Liver (tissue), 8 donors: ENCODE measurements at regions not wholly inside any gene's neighbourhood (a gene's known extent, or its start where the extent isn't known, plus 50 kb on each side); places are given as distances from the start of the nearest gene placed in this dataset.

Experiments used
- DNase-seq: peaks from one replicate; pipeline ENCODE4 v3.0.0-alpha.2; 2017; ENCODE audit warnings: low spot score
- H3K27ac ChIP-seq, 2 donors: one replicate each; pipeline ENCODE4 v1.7.0; 2013; ENCODE audit warnings: inconsistent platforms in 2 of 2, low read length in 2 of 2, control low read depth in 1 of 2, low read depth in 1 of 2, mild to moderate bottlenecking in 1 of 2
- H3K27me3 ChIP-seq, 4 donors: one replicate each; pipeline versions ENCODE4 v1.6.1 to v1.7.0; 2013; ENCODE audit warnings: low read length in 3 of 4, inconsistent platforms in 1 of 4, mild to moderate bottlenecking in 1 of 4, moderate library complexity in 1 of 4; ENCODE audit not compliant: control insufficient read depth in 4 of 4, insufficient read depth in 4 of 4
- H3K36me3 ChIP-seq, 4 donors: one replicate each; pipeline versions ENCODE4 v1.6.1 to v1.7.0; 2013; ENCODE audit warnings: low read length in 3 of 4, mild to moderate bottlenecking in 3 of 4, low read depth in 1 of 4, moderate library complexity in 1 of 4; ENCODE audit not compliant: control insufficient read depth in 4 of 4, insufficient read depth in 3 of 4
- H3K4me1 ChIP-seq, 4 donors: one replicate each; pipeline versions ENCODE4 v1.6.1 to v1.7.0; 2013; ENCODE audit warnings: low read length in 3 of 4, mild to moderate bottlenecking in 3 of 4, moderate library complexity in 1 of 4; ENCODE audit not compliant: control insufficient read depth in 4 of 4, insufficient read depth in 4 of 4
- H3K4me3 ChIP-seq, 3 donors: one replicate each; pipeline versions ENCODE4 v1.6.1 to v1.7.0; 2013; ENCODE audit warnings: low read length in 3 of 3, control low read depth in 1 of 3, low read depth in 1 of 3, mild to moderate bottlenecking in 1 of 3
- H3K9ac ChIP-seq, 2 donors: one replicate each; pipeline ENCODE4 v1.7.0; 2013; ENCODE audit warnings: low read length in 2 of 2, mild to moderate bottlenecking in 2 of 2, moderate library complexity in 2 of 2, control low read depth in 1 of 2, low read depth in 1 of 2
- H3K9me3 ChIP-seq, 4 donors: one replicate each; pipeline versions ENCODE4 v1.6.1 to v1.7.0; 2013; ENCODE audit warnings: low read length in 3 of 4; ENCODE audit not compliant: control insufficient read depth in 4 of 4
- FOXA1 ChIP-seq: IDR thresholded peaks from 2 replicates; pipeline ENCODE4 v1.6.1; 2016; ENCODE audit warnings: antibody characterized with exemption
- GABPA ChIP-seq, 2 donors: IDR thresholded peaks in 1 of 2; conservative IDR thresholded peaks in 1 of 2; 2 replicates each; pipeline ENCODE4 v1.6.1; 2016; ENCODE audit warnings: antibody characterized with exemption in 2 of 2, mild to moderate bottlenecking in 1 of 2, moderate library complexity in 1 of 2
- HNF4A ChIP-seq, 2 donors: conservative IDR thresholded peaks; 2 replicates each; pipeline ENCODE4 v1.6.1; 2016; ENCODE audit warnings: antibody characterized with exemption in 2 of 2, mild to moderate bottlenecking in 2 of 2
- JUND ChIP-seq, 2 donors: IDR thresholded peaks; 2 replicates each; pipeline ENCODE4 v1.6.1; 2016; ENCODE audit warnings: antibody characterized with exemption in 2 of 2
- NR2F2 ChIP-seq: IDR thresholded peaks from 2 replicates; pipeline ENCODE4 v1.6.1; 2016; ENCODE audit warnings: antibody characterized with exemption
- RAD21 ChIP-seq, 2 donors: IDR thresholded peaks; 2 replicates each; pipeline ENCODE4 v1.6.1; 2016; ENCODE audit warnings: antibody characterized with exemption in 2 of 2, mild to moderate bottlenecking in 2 of 2
- RXRA ChIP-seq, 2 donors: IDR thresholded peaks; 2 replicates each; pipeline ENCODE4 v1.6.1; 2017 to 2018; ENCODE audit warnings: antibody characterized with exemption in 2 of 2, mild to moderate bottlenecking in 1 of 2
- SP1 ChIP-seq: IDR thresholded peaks from 2 replicates; pipeline ENCODE4 v1.6.1; 2018; ENCODE audit warnings: antibody characterized with exemption, mild to moderate bottlenecking
- TAF1 ChIP-seq: conservative IDR thresholded peaks from 2 replicates; pipeline ENCODE4 v1.6.1; 2016; ENCODE audit warnings: antibody characterized with exemption, mild to moderate bottlenecking
- YY1 ChIP-seq: IDR thresholded peaks from 2 replicates; pipeline ENCODE4 v1.6.1; 2016; ENCODE audit warnings: antibody characterized with exemption, mild to moderate bottlenecking
- WGBS: extraction: QIAGEN DNeasy Blood & Tissue Kit; methylation state at CpG from one replicate; pipeline ENCODE4 v1.1.7; 2013; 5-methylcytosine and 5-hydroxymethylcytosine counted together
- TF ChIP-seq, protein P1 (sequence below): IDR thresholded peaks from 2 replicates; pipeline ENCODE4 v1.6.1; 2016; ENCODE audit warnings: antibody characterized with exemption
- TF ChIP-seq, protein P2 (sequence below): IDR thresholded peaks from 2 replicates; pipeline ENCODE4 v1.6.1; 2016; ENCODE audit warnings: antibody characterized with exemption, mild to moderate bottlenecking
- TF ChIP-seq, protein P3 (sequence below): IDR thresholded peaks from 2 replicates; pipeline ENCODE4 v1.6.1; 2016; ENCODE audit warnings: antibody characterized with exemption
- TF ChIP-seq, protein P4 (sequence below): IDR thresholded peaks from 2 replicates; pipeline ENCODE4 v1.6.1; 2016; ENCODE audit warnings: antibody characterized with exemption
- TF ChIP-seq, protein P5 (sequence below): fragments of 150-350 bp; IDR thresholded peaks from 2 replicates; pipeline ENCODE4 v1.5.1; 2017; ENCODE audit warnings: improper control_type of control experiment, low read depth, low read length; ENCODE audit not compliant: missing input control
- donor health status: healthy.
- donor health status: healthy.
- donor health status: healthy.
- donor health status: healthy.
- donor health status: healthy.

DNA sequence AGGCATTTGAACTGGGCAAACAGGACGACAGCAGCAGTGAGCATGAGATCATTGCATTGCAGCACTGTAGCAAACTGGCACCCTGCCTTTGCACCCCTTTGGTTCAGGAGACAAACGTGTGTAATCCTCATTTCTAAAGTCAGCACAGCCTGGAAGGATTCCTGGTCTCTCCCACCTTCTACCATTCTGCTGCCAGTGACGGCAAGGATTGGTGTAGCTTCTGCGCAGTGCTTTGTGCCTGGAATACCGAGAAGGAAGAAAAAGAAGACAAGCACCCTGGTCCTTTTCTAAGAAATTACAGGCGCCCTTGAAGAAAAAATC is 805.3 kb downstream of the USP25 start:
- H3K4me1 ChIP-seq: peaks cover 0 to 15% (median 12%) of the 10 kb centered on the region in 4 donors
- no peaks in the 10 kb centered on the region for H3K9me3 ChIP-seq
- WGBS: 16% methylated on average over 6 of the region's 6 CpGs
- TF ChIP-seq, protein P1, sequence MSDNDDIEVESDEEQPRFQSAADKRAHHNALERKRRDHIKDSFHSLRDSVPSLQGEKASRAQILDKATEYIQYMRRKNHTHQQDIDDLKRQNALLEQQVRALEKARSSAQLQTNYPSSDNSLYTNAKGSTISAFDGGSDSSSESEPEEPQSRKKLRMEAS: no peak
- TF ChIP-seq RAD21 (IDR thresholded peaks at IDR 0.05) (no peak), YY1 (no peak), JUND (IDR thresholded peaks at IDR 0.05) (peak; percentile 77 to 88), HNF4A (conservative IDR thresholded peaks at IDR 0.05) (peak in 1 of 2 donors; percentile 45), FOXA1 (peak; percentile 23), SP1 (no peak), RXRA (IDR thresholded peaks at IDR 0.05) (no peak), TAF1 (peak; percentile 91)
- TF ChIP-seq, protein P2, sequence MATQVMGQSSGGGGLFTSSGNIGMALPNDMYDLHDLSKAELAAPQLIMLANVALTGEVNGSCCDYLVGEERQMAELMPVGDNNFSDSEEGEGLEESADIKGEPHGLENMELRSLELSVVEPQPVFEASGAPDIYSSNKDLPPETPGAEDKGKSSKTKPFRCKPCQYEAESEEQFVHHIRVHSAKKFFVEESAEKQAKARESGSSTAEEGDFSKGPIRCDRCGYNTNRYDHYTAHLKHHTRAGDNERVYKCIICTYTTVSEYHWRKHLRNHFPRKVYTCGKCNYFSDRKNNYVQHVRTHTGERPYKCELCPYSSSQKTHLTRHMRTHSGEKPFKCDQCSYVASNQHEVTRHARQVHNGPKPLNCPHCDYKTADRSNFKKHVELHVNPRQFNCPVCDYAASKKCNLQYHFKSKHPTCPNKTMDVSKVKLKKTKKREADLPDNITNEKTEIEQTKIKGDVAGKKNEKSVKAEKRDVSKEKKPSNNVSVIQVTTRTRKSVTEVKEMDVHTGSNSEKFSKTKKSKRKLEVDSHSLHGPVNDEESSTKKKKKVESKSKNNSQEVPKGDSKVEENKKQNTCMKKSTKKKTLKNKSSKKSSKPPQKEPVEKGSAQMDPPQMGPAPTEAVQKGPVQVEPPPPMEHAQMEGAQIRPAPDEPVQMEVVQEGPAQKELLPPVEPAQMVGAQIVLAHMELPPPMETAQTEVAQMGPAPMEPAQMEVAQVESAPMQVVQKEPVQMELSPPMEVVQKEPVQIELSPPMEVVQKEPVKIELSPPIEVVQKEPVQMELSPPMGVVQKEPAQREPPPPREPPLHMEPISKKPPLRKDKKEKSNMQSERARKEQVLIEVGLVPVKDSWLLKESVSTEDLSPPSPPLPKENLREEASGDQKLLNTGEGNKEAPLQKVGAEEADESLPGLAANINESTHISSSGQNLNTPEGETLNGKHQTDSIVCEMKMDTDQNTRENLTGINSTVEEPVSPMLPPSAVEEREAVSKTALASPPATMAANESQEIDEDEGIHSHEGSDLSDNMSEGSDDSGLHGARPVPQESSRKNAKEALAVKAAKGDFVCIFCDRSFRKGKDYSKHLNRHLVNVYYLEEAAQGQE: peak; percentile 90
- TF ChIP-seq, protein P3, sequence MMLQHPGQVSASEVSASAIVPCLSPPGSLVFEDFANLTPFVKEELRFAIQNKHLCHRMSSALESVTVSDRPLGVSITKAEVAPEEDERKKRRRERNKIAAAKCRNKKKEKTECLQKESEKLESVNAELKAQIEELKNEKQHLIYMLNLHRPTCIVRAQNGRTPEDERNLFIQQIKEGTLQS: no peak
- peak overlapping the region; percentile 88 to 93 for H3K9ac ChIP-seq
- H3K36me3 ChIP-seq: peaks cover 0 to 1% (median 0%) of the 10 kb centered on the region in 4 donors
- H3K4me3 ChIP-seq: peak overlapping the region; percentile 3 to 13 (median 8)
- no peaks in the 10 kb centered on the region for H3K27me3 ChIP-seq
- peak overlapping the region; percentile 70 to 81 for H3K27ac ChIP-seq
- DNase-seq: no peak

DNA sequence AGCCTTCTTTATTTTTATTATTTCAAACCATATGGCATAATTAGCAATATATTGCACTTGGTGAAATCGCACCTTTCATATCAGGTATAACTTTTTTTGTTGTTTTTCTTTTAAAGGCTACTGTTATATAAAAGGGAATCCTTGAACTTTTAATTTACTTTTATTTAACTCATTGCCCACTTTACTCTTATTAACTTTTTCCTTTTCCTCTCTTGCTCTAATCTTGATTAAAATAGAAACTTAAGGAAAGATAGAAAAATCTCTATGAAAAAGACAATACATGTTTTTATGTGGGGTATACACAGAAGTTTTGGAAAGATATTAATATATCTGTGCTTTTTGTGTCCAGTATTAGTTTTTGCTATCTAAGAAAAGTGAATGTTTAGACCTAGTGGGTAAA is 805.8 kb downstream of the USP25 start:
- 24% methylated on average over 1 of the region's 1 CpG for WGBS
- no peak for DNase-seq
- Histone ChIP-seq H3K9me3 (no peaks in the 10 kb centered on the region), H3K9ac (peak overlapping the region; percentile 88 to 93), H3K4me1 (peaks cover 0 to 15% (median 12%) of the 10 kb centered on the region in 4 donors), H3K36me3 (peaks cover 0 to 4% (median 0%) of the 10 kb centered on the region in 4 donors), H3K27me3 (no peaks in the 10 kb centered on the region), H3K27ac (peak overlapping the region; percentile 70 to 81), H3K4me3 (peak overlapping the region in 2 of 3 donors; percentile 8 to 13)
- TF ChIP-seq, protein P4, sequence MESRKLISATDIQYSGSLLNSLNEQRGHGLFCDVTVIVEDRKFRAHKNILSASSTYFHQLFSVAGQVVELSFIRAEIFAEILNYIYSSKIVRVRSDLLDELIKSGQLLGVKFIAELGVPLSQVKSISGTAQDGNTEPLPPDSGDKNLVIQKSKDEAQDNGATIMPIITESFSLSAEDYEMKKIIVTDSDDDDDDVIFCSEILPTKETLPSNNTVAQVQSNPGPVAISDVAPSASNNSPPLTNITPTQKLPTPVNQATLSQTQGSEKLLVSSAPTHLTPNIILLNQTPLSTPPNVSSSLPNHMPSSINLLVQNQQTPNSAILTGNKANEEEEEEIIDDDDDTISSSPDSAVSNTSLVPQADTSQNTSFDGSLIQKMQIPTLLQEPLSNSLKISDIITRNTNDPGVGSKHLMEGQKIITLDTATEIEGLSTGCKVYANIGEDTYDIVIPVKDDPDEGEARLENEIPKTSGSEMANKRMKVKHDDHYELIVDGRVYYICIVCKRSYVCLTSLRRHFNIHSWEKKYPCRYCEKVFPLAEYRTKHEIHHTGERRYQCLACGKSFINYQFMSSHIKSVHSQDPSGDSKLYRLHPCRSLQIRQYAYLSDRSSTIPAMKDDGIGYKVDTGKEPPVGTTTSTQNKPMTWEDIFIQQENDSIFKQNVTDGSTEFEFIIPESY: no peak
- no peak for TF ChIP-seq YY1

DNA sequence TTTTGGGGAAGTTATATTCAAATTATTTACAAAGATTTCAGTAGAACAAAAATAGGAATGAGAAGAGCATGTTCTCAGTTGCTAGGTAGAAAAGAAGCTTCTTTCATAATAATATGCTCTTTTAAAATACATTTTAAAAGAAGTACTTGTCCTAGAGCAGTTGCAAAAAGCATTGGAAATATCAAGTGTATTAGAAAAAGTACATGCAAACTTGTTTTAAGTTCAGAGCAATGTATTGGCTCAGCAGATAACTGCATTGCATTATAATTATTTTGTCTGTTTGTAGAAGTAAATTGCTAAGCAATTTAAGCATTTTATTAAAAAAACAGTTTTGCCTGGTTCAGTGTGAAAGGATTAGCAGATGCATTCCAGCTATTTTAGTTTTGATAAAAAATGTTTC is 806.4 kb downstream of the USP25 start:
- Histone ChIP-seq H3K4me1 (peaks cover 0 to 15% (median 12%) of the 10 kb centered on the region in 4 donors), H3K9ac (peak overlapping the region; percentile 88 to 93), H3K4me3 (peak overlapping the region in 2 of 3 donors; percentile 24 to 59), H3K27ac (peak overlapping the region; percentile 70 to 81), H3K27me3 (no peaks in the 10 kb centered on the region), H3K9me3 (no peaks in the 10 kb centered on the region), H3K36me3 (peaks cover 0 to 4% (median 0%) of the 10 kb centered on the region in 4 donors)
- no peak for DNase-seq
- no peak for TF ChIP-seq RXRA (IDR thresholded peaks at IDR 0.05)
- no peak for TF ChIP-seq JUND (IDR thresholded peaks at IDR 0.05)
- TF ChIP-seq, protein P2: no peak
- TF ChIP-seq, protein P1: no peak
- no peak for TF ChIP-seq GABPA (IDR thresholded peaks at IDR 0.05 in 1 of 2, conservative IDR thresholded peaks at IDR 0.05 in 1 of 2)
- TF ChIP-seq FOXA1: no peak
- TF ChIP-seq RAD21 (IDR thresholded peaks at IDR 0.05): no peak
- TF ChIP-seq, protein P5, sequence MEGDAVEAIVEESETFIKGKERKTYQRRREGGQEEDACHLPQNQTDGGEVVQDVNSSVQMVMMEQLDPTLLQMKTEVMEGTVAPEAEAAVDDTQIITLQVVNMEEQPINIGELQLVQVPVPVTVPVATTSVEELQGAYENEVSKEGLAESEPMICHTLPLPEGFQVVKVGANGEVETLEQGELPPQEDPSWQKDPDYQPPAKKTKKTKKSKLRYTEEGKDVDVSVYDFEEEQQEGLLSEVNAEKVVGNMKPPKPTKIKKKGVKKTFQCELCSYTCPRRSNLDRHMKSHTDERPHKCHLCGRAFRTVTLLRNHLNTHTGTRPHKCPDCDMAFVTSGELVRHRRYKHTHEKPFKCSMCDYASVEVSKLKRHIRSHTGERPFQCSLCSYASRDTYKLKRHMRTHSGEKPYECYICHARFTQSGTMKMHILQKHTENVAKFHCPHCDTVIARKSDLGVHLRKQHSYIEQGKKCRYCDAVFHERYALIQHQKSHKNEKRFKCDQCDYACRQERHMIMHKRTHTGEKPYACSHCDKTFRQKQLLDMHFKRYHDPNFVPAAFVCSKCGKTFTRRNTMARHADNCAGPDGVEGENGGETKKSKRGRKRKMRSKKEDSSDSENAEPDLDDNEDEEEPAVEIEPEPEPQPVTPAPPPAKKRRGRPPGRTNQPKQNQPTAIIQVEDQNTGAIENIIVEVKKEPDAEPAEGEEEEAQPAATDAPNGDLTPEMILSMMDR: no peak
- TF ChIP-seq, protein P3: no peak
- no peak for TF ChIP-seq HNF4A (conservative IDR thresholded peaks at IDR 0.05)
- no peak for TF ChIP-seq NR2F2
